Prostate gland (tissue), 2 donors: ENCODE measurements at regions not wholly inside any gene's neighbourhood (a gene's known extent, or its start where the extent isn't known, plus 50 kb on each side); places are given as distances from the start of the nearest gene placed in this dataset.

Source experiments
- POLR2A ChIP-seq: fragments of 450-650 bp; IDR thresholded peaks from one replicate; pipeline ENCODE4 v1.6.1; 2016; ENCODE audit warnings: antibody characterized with exemption, mild to moderate bottlenecking
- POLR2AphosphoS5 ChIP-seq: sonication (generic); formaldehyde crosslinking; IDR thresholded peaks from one replicate; pipeline ENCODE4 v1.6.1; 2017; ENCODE audit warnings: antibody characterized with exemption
- TF ChIP-seq, protein P1 (sequence below), 4 experiments: fragments of 200-600 bp in 2 of 4; fragments of 450-650 bp in 2 of 4; sonication (generic) in 2 of 4; IDR thresholded peaks; 1 replicate in 3 of 4; 2 replicates in 1 of 4; pipeline ENCODE4 v1.5.1; 2016 to 2019; ENCODE audit warnings: antibody characterized with exemption in 4 of 4, mild to moderate bottlenecking in 2 of 4, moderate library complexity in 2 of 4

DNA sequence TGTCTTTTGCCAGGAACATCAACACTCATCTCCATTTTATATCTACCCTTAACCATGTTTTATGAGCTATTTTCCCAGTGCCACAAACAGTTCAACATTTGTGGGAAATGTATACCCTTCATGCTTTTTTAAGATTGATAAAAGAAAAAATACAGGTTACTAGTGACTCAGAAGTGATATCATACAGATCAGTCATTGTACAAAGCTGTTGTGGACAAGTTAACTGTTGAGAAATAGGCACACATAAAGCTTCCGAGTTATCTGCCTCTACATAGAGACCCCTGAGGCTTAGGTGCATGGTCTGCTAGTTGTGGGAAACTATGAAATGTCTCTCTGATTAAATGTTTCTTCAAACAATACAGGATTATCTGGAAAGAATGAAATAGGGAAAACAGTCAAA is 96.3 kb downstream of the LSM5 start:
- TF ChIP-seq, protein P1, sequence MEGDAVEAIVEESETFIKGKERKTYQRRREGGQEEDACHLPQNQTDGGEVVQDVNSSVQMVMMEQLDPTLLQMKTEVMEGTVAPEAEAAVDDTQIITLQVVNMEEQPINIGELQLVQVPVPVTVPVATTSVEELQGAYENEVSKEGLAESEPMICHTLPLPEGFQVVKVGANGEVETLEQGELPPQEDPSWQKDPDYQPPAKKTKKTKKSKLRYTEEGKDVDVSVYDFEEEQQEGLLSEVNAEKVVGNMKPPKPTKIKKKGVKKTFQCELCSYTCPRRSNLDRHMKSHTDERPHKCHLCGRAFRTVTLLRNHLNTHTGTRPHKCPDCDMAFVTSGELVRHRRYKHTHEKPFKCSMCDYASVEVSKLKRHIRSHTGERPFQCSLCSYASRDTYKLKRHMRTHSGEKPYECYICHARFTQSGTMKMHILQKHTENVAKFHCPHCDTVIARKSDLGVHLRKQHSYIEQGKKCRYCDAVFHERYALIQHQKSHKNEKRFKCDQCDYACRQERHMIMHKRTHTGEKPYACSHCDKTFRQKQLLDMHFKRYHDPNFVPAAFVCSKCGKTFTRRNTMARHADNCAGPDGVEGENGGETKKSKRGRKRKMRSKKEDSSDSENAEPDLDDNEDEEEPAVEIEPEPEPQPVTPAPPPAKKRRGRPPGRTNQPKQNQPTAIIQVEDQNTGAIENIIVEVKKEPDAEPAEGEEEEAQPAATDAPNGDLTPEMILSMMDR (IDR thresholded peaks at IDR 0.05) = no peak
- TF ChIP-seq POLR2A (no peak), POLR2AphosphoS5 (no peak)
